ENCODE measurements at regions not wholly inside any gene's neighbourhood (a gene's known extent, or its start where the extent isn't known, plus 50 kb on each side); places are given as distances from the start of the nearest gene placed in this dataset.

GRCh38 chrX:147570483-147570882 lies 341.2 kb upstream of the FMR1 start:
- Histone ChIP-seq H3K36me3 (ENCODE audit: insufficient read depth, low read depth, low read length) (no peaks in the 10 kb centered on the region), H3K4me3 (ENCODE audit: low read length) (no peak overlapping the region), H3K27ac (ENCODE audit: low read length) (no peak overlapping the region), H3K9me3 (ENCODE audit: insufficient read depth, low read depth, low read length) (no peaks in the 10 kb centered on the region), H3K4me1 (ENCODE audit: insufficient read depth, low read length) (no peaks in the 10 kb centered on the region), H3K9ac (ENCODE audit: low read depth, low read length) (no peak overlapping the region), H3K27me3 (ENCODE audit: insufficient read depth, low read length) (no peaks in the 10 kb centered on the region)

- H3K4me1 ChIP-seq (ENCODE audit: insufficient read depth, low read length), result no peaks in the 10 kb centered on the region
- H3K27me3 ChIP-seq (ENCODE audit: insufficient read depth, low read length), result no peaks in the 10 kb centered on the region
- H3K9me3 ChIP-seq (ENCODE audit: insufficient read depth, low read depth, low read length), result no peaks in the 10 kb centered on the region
- no peak overlapping the region for H3K4me3 ChIP-seq (ENCODE audit: low read length)
- no peak overlapping the region for H3K9ac ChIP-seq (ENCODE audit: low read depth, low read length)
- no peak overlapping the region for H3K27ac ChIP-seq (ENCODE audit: low read length)
- no peaks in the 10 kb centered on the region for H3K36me3 ChIP-seq (ENCODE audit: insufficient read depth, low read depth, low read length)
These were observed 338.5 kb upstream of the FMR1 start for GRCh38 chrX:147573266-147573665.

- no peaks in the 10 kb centered on the region for H3K36me3 ChIP-seq (ENCODE audit: insufficient read depth, low read depth, low read length)
- no peaks in the 10 kb centered on the region for H3K9me3 ChIP-seq (ENCODE audit: insufficient read depth, low read depth, low read length)
- no peaks in the 10 kb centered on the region for H3K4me1 ChIP-seq (ENCODE audit: insufficient read depth, low read length)
- H3K27ac ChIP-seq (ENCODE audit: low read length), result no peak overlapping the region
- H3K4me3 ChIP-seq (ENCODE audit: low read length), result no peak overlapping the region
- H3K27me3 ChIP-seq (ENCODE audit: insufficient read depth, low read length), result no peaks in the 10 kb centered on the region
- H3K9ac ChIP-seq (ENCODE audit: low read depth, low read length), result no peak overlapping the region
These were observed 309.5 kb upstream of the FMR1 start for GRCh38 chrX:147602176-147602696.

- H3K9ac ChIP-seq (ENCODE audit: low read depth, low read length), result no peak overlapping the region
- H3K4me1 ChIP-seq (ENCODE audit: insufficient read depth, low read length), result no peaks in the 10 kb centered on the region
- no peaks in the 10 kb centered on the region for H3K27me3 ChIP-seq (ENCODE audit: insufficient read depth, low read length)
- no peak overlapping the region for H3K4me3 ChIP-seq (ENCODE audit: low read length)
- H3K9me3 ChIP-seq (ENCODE audit: insufficient read depth, low read depth, low read length), result no peaks in the 10 kb centered on the region
- H3K36me3 ChIP-seq (ENCODE audit: insufficient read depth, low read depth, low read length), result no peaks in the 10 kb centered on the region
- H3K27ac ChIP-seq (ENCODE audit: low read length), result no peak overlapping the region
These were observed 285.1 kb upstream of the FMR1 start for GRCh38 chrX:147626605-147627004.

GRCh38 chrX:147635186-147635585 lies 276.5 kb upstream of the FMR1 start:
- H3K27ac ChIP-seq (ENCODE audit: low read length), result no peak overlapping the region
- H3K36me3 ChIP-seq (ENCODE audit: insufficient read depth, low read depth, low read length), result no peaks in the 10 kb centered on the region
- H3K27me3 ChIP-seq (ENCODE audit: insufficient read depth, low read length), result no peaks in the 10 kb centered on the region
- H3K9ac ChIP-seq (ENCODE audit: low read depth, low read length), result no peak overlapping the region
- H3K4me1 ChIP-seq (ENCODE audit: insufficient read depth, low read length), result no peaks in the 10 kb centered on the region; the same call in 1 of the 2 replicates
- no peak overlapping the region for H3K4me3 ChIP-seq (ENCODE audit: low read length)
- H3K9me3 ChIP-seq (ENCODE audit: insufficient read depth, low read depth, low read length), result no peaks in the 10 kb centered on the region

- H3K9ac ChIP-seq (ENCODE audit: low read depth, low read length), result no peak overlapping the region
- no peak overlapping the region for H3K4me3 ChIP-seq (ENCODE audit: low read length)
- no peak overlapping the region for H3K27ac ChIP-seq (ENCODE audit: low read length)
- H3K27me3 ChIP-seq (ENCODE audit: insufficient read depth, low read length), result no peaks in the 10 kb centered on the region
- no peaks in the 10 kb centered on the region for H3K9me3 ChIP-seq (ENCODE audit: insufficient read depth, low read depth, low read length)
- no peaks in the 10 kb centered on the region; the same call in 1 of the 2 replicates for H3K4me1 ChIP-seq (ENCODE audit: insufficient read depth, low read length)
- no peaks in the 10 kb centered on the region for H3K36me3 ChIP-seq (ENCODE audit: insufficient read depth, low read depth, low read length)
These were observed 274.5 kb upstream of the FMR1 start for GRCh38 chrX:147637190-147637589.

GRCh38 chrX:147646949-147647723 lies 264.6 kb upstream of the FMR1 start:
- H3K36me3 ChIP-seq (ENCODE audit: insufficient read depth, low read depth, low read length), result no peaks in the 10 kb centered on the region
- H3K4me1 ChIP-seq (ENCODE audit: insufficient read depth, low read length), result no peaks in the 10 kb centered on the region; the same call in 1 of the 2 replicates
- no peak overlapping the region for H3K27ac ChIP-seq (ENCODE audit: low read length)
- H3K4me3 ChIP-seq (ENCODE audit: low read length), result no peak overlapping the region
- H3K9me3 ChIP-seq (ENCODE audit: insufficient read depth, low read depth, low read length), result no peaks in the 10 kb centered on the region
- no peak overlapping the region for H3K9ac ChIP-seq (ENCODE audit: low read depth, low read length)
- H3K27me3 ChIP-seq (ENCODE audit: insufficient read depth, low read length), result no peaks in the 10 kb centered on the region

GRCh38 chrX:147675819-147676218 lies 235.9 kb upstream of the FMR1 start:
- H3K9me3 ChIP-seq (ENCODE audit: insufficient read depth, low read depth, low read length), result no peaks in the 10 kb centered on the region
- no peak overlapping the region for H3K9ac ChIP-seq (ENCODE audit: low read depth, low read length)
- H3K4me3 ChIP-seq (ENCODE audit: low read length), result no peak overlapping the region
- H3K27me3 ChIP-seq (ENCODE audit: insufficient read depth, low read length), result peaks cover 75% of the 10 kb centered on the region
- no peak overlapping the region for H3K27ac ChIP-seq (ENCODE audit: low read length)
- no peaks in the 10 kb centered on the region for H3K36me3 ChIP-seq (ENCODE audit: insufficient read depth, low read depth, low read length)
- peaks cover 4% of the 10 kb centered on the region; the same call in 1 of the 2 replicates for H3K4me1 ChIP-seq (ENCODE audit: insufficient read depth, low read length)

- Histone ChIP-seq H3K9ac (ENCODE audit: low read depth, low read length) (no peak overlapping the region), H3K27ac (ENCODE audit: low read length) (no peak overlapping the region), H3K27me3 (ENCODE audit: insufficient read depth, low read length) (peaks cover 72% of the 10 kb centered on the region), H3K4me1 (ENCODE audit: insufficient read depth, low read length) (peaks cover 4% of the 10 kb centered on the region; the same call in 1 of the 2 replicates), H3K4me3 (ENCODE audit: low read length) (no peak overlapping the region), H3K9me3 (ENCODE audit: insufficient read depth, low read depth, low read length) (no peaks in the 10 kb centered on the region), H3K36me3 (ENCODE audit: insufficient read depth, low read depth, low read length) (no peaks in the 10 kb centered on the region)
These were observed 232.2 kb upstream of the FMR1 start for GRCh38 chrX:147679356-147680005.

- peaks cover 64% of the 10 kb centered on the region for H3K27me3 ChIP-seq (ENCODE audit: insufficient read depth, low read length)
- H3K4me3 ChIP-seq (ENCODE audit: low read length), result no peak overlapping the region
- H3K9ac ChIP-seq (ENCODE audit: low read depth, low read length), result no peak overlapping the region
- H3K36me3 ChIP-seq (ENCODE audit: insufficient read depth, low read depth, low read length), result no peaks in the 10 kb centered on the region
- no peak overlapping the region for H3K27ac ChIP-seq (ENCODE audit: low read length)
- peaks cover 4% of the 10 kb centered on the region; the same call in 1 of the 2 replicates for H3K4me1 ChIP-seq (ENCODE audit: insufficient read depth, low read length)
- no peaks in the 10 kb centered on the region for H3K9me3 ChIP-seq (ENCODE audit: insufficient read depth, low read depth, low read length)
These were observed 231.5 kb upstream of the FMR1 start for GRCh38 chrX:147680251-147680650.

- Histone ChIP-seq H3K9ac (ENCODE audit: low read depth, low read length) (no peak overlapping the region), H3K9me3 (ENCODE audit: insufficient read depth, low read depth, low read length) (no peaks in the 10 kb centered on the region), H3K36me3 (ENCODE audit: insufficient read depth, low read depth, low read length) (no peaks in the 10 kb centered on the region), H3K27ac (ENCODE audit: low read length) (no peak overlapping the region), H3K4me3 (ENCODE audit: low read length) (no peak overlapping the region), H3K4me1 (ENCODE audit: insufficient read depth, low read length) (no peaks in the 10 kb centered on the region), H3K27me3 (ENCODE audit: insufficient read depth, low read length) (peaks cover 98% of the 10 kb centered on the region)
These were observed 218.2 kb upstream of the FMR1 start for GRCh38 chrX:147693511-147693910.

- H3K36me3 ChIP-seq (ENCODE audit: insufficient read depth, low read depth, low read length), result no peaks in the 10 kb centered on the region
- H3K9ac ChIP-seq (ENCODE audit: low read depth, low read length), result no peak overlapping the region
- H3K9me3 ChIP-seq (ENCODE audit: insufficient read depth, low read depth, low read length), result no peaks in the 10 kb centered on the region
- peaks cover 97% of the 10 kb centered on the region for H3K27me3 ChIP-seq (ENCODE audit: insufficient read depth, low read length)
- no peak overlapping the region for H3K27ac ChIP-seq (ENCODE audit: low read length)
- no peak overlapping the region for H3K4me3 ChIP-seq (ENCODE audit: low read length)
- H3K4me1 ChIP-seq (ENCODE audit: insufficient read depth, low read length), result no peaks in the 10 kb centered on the region
These were observed 212.7 kb upstream of the FMR1 start for GRCh38 chrX:147699061-147699460.
